Vagina (tissue), 2 donors: ENCODE measurements at regions not wholly inside any gene's neighbourhood (a gene's known extent, or its start where the extent isn't known, plus 50 kb on each side); places are given as distances from the start of the nearest gene placed in this dataset.

Experiments
- CTCF ChIP-seq, 3 experiments: fragments of 450-650 bp in 2 of 3; fragments of 200-600 bp in 1 of 3; sonication (generic) in 1 of 3; IDR thresholded peaks; one replicate each; pipeline ENCODE4 v1.5.1; 2017 to 2019; ENCODE audit warnings: antibody characterized with exemption in 3 of 3, mild to moderate bottlenecking in 2 of 3, moderate library complexity in 2 of 3
- POLR2A ChIP-seq, 2 donors: fragments of 450-650 bp; IDR thresholded peaks; one replicate each; pipeline ENCODE4 v1.6.1; 2017; ENCODE audit warnings: antibody characterized with exemption in 2 of 2, mild to moderate bottlenecking in 2 of 2, moderate library complexity in 2 of 2
- POLR2AphosphoS5 ChIP-seq, 2 donors: sonication (generic); formaldehyde crosslinking; IDR thresholded peaks; one replicate each; pipeline ENCODE4 v1.9.0; 2017; ENCODE audit warnings: antibody characterized with exemption in 2 of 2, mild to moderate bottlenecking in 2 of 2, low read depth in 1 of 2; ENCODE audit not compliant: insufficient read depth in 1 of 2

GRCh38 chr11:70806461-70807194, 408.3 kb downstream of the CTTN start:
- TF ChIP-seq CTCF (IDR thresholded peaks at IDR 0.05), result no peak
- no peak for TF ChIP-seq POLR2A (IDR thresholded peaks at IDR 0.05)
- TF ChIP-seq POLR2AphosphoS5 (IDR thresholded peaks at IDR 0.05; ENCODE audit: insufficient read depth in 1 of 2, low read depth in 1 of 2), result no peak
